Spleen (tissue), 11 donors: ENCODE measurements at regions not wholly inside any gene's neighbourhood (a gene's known extent, or its start where the extent isn't known, plus 50 kb on each side); places are given as distances from the start of the nearest gene placed in this dataset.

ENCODE experiments used
- DNase-seq: peaks from one replicate; pipeline ENCODE4 v3.0.0-alpha.2; 2020
- H3K27ac ChIP-seq, 8 donors: fragments of 200-600 bp; sonication (generic) in 7 of 8; 1 replicate in 4 of 8; 2 replicates in 4 of 8; pipeline versions ENCODE4 v1.5.0 to v1.8.0; 2016 to 2021; ENCODE audit warnings: inconsistent platforms in 4 of 8, mild to moderate bottlenecking in 4 of 8, moderate library complexity in 1 of 8
- H3K27me3 ChIP-seq, 7 donors: fragments of 200-600 bp; sonication (generic) in 6 of 7; replicated peaks in 1 of 7; 1 replicate in 4 of 7; 2 replicates in 3 of 7; pipeline versions ENCODE4 v1.5.0 to v1.8.0; 2016 to 2021; ENCODE audit warnings: inconsistent platforms in 3 of 7, mild to moderate bottlenecking in 1 of 7
- H3K36me3 ChIP-seq, 6 donors: fragments of 200-600 bp; sonication (generic) in 5 of 6; 1 replicate in 4 of 6; 2 replicates in 2 of 6; pipeline versions ENCODE4 v1.5.0 to v1.8.0; 2016 to 2021; ENCODE audit warnings: inconsistent platforms in 2 of 6
- H3K4me1 ChIP-seq, 6 donors: fragments of 200-600 bp; sonication (generic) in 5 of 6; 1 replicate in 3 of 6; 2 replicates in 3 of 6; pipeline versions ENCODE4 v1.5.0 to v1.8.0; 2016 to 2021; ENCODE audit warnings: inconsistent platforms in 3 of 6
- H3K4me3 ChIP-seq, 8 donors: fragments of 200-600 bp; sonication (generic) in 7 of 8; 1 replicate in 4 of 8; 2 replicates in 4 of 8; pipeline versions ENCODE4 v1.5.0 to v1.8.0; 2016 to 2021; ENCODE audit warnings: inconsistent platforms in 4 of 8, mild to moderate bottlenecking in 4 of 8, moderate library complexity in 2 of 8
- H3K9me3 ChIP-seq, 8 donors: fragments of 200-600 bp; sonication (generic) in 7 of 8; 1 replicate in 4 of 8; 2 replicates in 4 of 8; pipeline versions ENCODE4 v1.5.0 to v1.8.0; 2016 to 2021; ENCODE audit warnings: inconsistent platforms in 4 of 8
- CTCF ChIP-seq, 11 experiments: fragments of 200-600 bp in 7 of 11; fragments of 450-650 bp in 4 of 11; sonication (generic) in 4 of 11; IDR thresholded peaks in 8 of 11; conservative IDR thresholded peaks in 3 of 11; 1 replicate in 7 of 11; 2 replicates in 4 of 11; pipeline versions ENCODE4 v1.4.0 to v1.8.0; 2016 to 2021; ENCODE audit warnings: antibody characterized with exemption in 11 of 11, inconsistent platforms in 4 of 11, mild to moderate bottlenecking in 1 of 11
- POLR2A ChIP-seq, 3 donors: fragments of 450-650 bp; IDR thresholded peaks; one replicate each; pipeline ENCODE4 v1.5.1; 2017; ENCODE audit warnings: antibody characterized with exemption in 3 of 3, mild to moderate bottlenecking in 1 of 3
- POLR2AphosphoS5 ChIP-seq, 3 donors: sonication (generic); formaldehyde crosslinking; IDR thresholded peaks; one replicate each; pipeline ENCODE4 v1.5.1; 2017; ENCODE audit warnings: antibody characterized with exemption in 3 of 3
- WGBS, 5 donors: extraction: QIAGEN DNeasy Blood & Tissue Kit in 3 of 5; methylation state at CpG; one replicate each; pipeline versions ENCODE4 v1.1.5 to v1.1.7; 2013 to 2018; 5-methylcytosine and 5-hydroxymethylcytosine counted together
- intact Hi-C: fragments of 100-400 bp; cut with DNase I; formaldehyde crosslinking; loops from one replicate; pipeline ENCODE4 v1.15.0; 2023; ENCODE audit warnings: low total_unique reads
- donor health status: healthy with polysubstance abuse.
- donor health status: DM: no; HTN: no; CAD: no; lungs with moderate emphysema.
- donor health status: DM: no; HTN: no; CAD: no.
- donor health status: Bipolar disorder and iron deficiency.
- donor health status: healthy.
- donor health status: DM: no; HTN: no; CAD: no.
- donor health status: DM: yes; HTN: yes; CAD: no.

- no peak for DNase-seq
- Histone ChIP-seq H3K4me1 (no peaks in the 10 kb centered on the region), H3K27me3 (no peaks in the 10 kb centered on the region), H3K27ac (no peak overlapping the region), H3K36me3 (no peaks in the 10 kb centered on the region), H3K4me3 (no peak overlapping the region), H3K9me3 (no peaks in the 10 kb centered on the region)
- WGBS, 5 donors: 77 to 91% (median 84%) methylated on average over 4 of the region's 4 CpGs
- intact Hi-C loops: no loop called here
- no peak for TF ChIP-seq CTCF (IDR thresholded peaks at IDR 0.05 in 8 of 11, conservative IDR thresholded peaks at IDR 0.05 in 3 of 11)
- TF ChIP-seq POLR2AphosphoS5 (IDR thresholded peaks at IDR 0.05): no peak
- no peak for TF ChIP-seq POLR2A (IDR thresholded peaks at IDR 0.05)
These were observed 51.0 kb upstream of the PRB2 start for GRCh38 chr12:11446372-11446771.

- Histone ChIP-seq H3K9me3 (no peaks in the 10 kb centered on the region), H3K27ac (no peak overlapping the region), H3K4me3 (no peak overlapping the region), H3K27me3 (no peaks in the 10 kb centered on the region), H3K36me3 (no peaks in the 10 kb centered on the region), H3K4me1 (no peaks in the 10 kb centered on the region)
- no peak for DNase-seq
- intact Hi-C loops: no loop called here
- WGBS, 5 donors: 78 to 87% (median 83%) methylated on average over 20 of the region's 20 CpGs
- no peak for TF ChIP-seq POLR2A (IDR thresholded peaks at IDR 0.05)
- TF ChIP-seq POLR2AphosphoS5 (IDR thresholded peaks at IDR 0.05): no peak
- no peak for TF ChIP-seq CTCF (IDR thresholded peaks at IDR 0.05 in 8 of 11, conservative IDR thresholded peaks at IDR 0.05 in 3 of 11)
These were observed 62.8 kb upstream of the PRB2 start for GRCh38 chr12:11457996-11458645.

GRCh38 chr12:11460343-11461023 lies 65.1 kb upstream of the PRB2 start:
- H3K27ac ChIP-seq: no peak overlapping the region
- no peaks in the 10 kb centered on the region for H3K4me1 ChIP-seq
- TF ChIP-seq CTCF (IDR thresholded peaks at IDR 0.05 in 8 of 11, conservative IDR thresholded peaks at IDR 0.05 in 3 of 11) (no peak), POLR2AphosphoS5 (IDR thresholded peaks at IDR 0.05) (no peak), POLR2A (IDR thresholded peaks at IDR 0.05) (no peak)
- no peak for DNase-seq
- no peaks in the 10 kb centered on the region for H3K36me3 ChIP-seq
- 60 to 88% (median 76%) methylated on average over 1 of the region's 1 CpG for WGBS, 5 donors
- H3K27me3 ChIP-seq: no peaks in the 10 kb centered on the region
- H3K4me3 ChIP-seq: no peak overlapping the region
- no peaks in the 10 kb centered on the region for H3K9me3 ChIP-seq
- intact Hi-C loops: no loop called here

- Histone ChIP-seq H3K27me3 (no peaks in the 10 kb centered on the region), H3K4me3 (no peak overlapping the region), H3K36me3 (no peaks in the 10 kb centered on the region), H3K9me3 (no peaks in the 10 kb centered on the region), H3K4me1 (no peaks in the 10 kb centered on the region), H3K27ac (no peak overlapping the region)
- TF ChIP-seq POLR2AphosphoS5 (IDR thresholded peaks at IDR 0.05) (no peak), CTCF (IDR thresholded peaks at IDR 0.05 in 8 of 11, conservative IDR thresholded peaks at IDR 0.05 in 3 of 11) (no peak), POLR2A (IDR thresholded peaks at IDR 0.05) (no peak)
- 57 to 71% (median 65%) methylated on average over 4 of the region's 4 CpGs for WGBS, 5 donors
- intact Hi-C loops: no loop called here
- no peak for DNase-seq
These were observed 66.1 kb upstream of the PRB2 start for GRCh38 chr12:11461433-11461832.
